Lung (tissue), 11 donors: ENCODE measurements at regions not wholly inside any gene's neighbourhood (a gene's known extent, or its start where the extent isn't known, plus 50 kb on each side); places are given as distances from the start of the nearest gene placed in this dataset.

ENCODE experiments used
- ATAC-seq: fragments of 200-7000 bp; cut with Tn5 transposase; one replicate; pipeline ENCODE4 v1.9.1; 2020; ENCODE audit warnings: moderate number of reproducible peaks; ENCODE audit not compliant: insufficient read depth, low FRiP score
- DNase-seq, 3 donors: peaks; one replicate each; pipeline ENCODE4 v3.0.0-alpha.2; 2013 to 2017
- H3K27ac ChIP-seq, 2 donors: one replicate each; pipeline ENCODE4 v1.5.1; 2013; ENCODE audit warnings: mild to moderate bottlenecking in 2 of 2, moderate library complexity in 2 of 2, control low read depth in 1 of 2, inconsistent platforms in 1 of 2, low read depth in 1 of 2, low read length in 1 of 2
- H3K27me3 ChIP-seq, 3 donors: one replicate each; pipeline ENCODE4 v1.5.1; 2013; ENCODE audit warnings: low read length in 2 of 3; ENCODE audit not compliant: control insufficient read depth in 3 of 3, insufficient read depth in 3 of 3
- H3K36me3 ChIP-seq, 4 donors: one replicate each; pipeline ENCODE4 v1.5.1; 2013; ENCODE audit warnings: low read length in 4 of 4, mild to moderate bottlenecking in 1 of 4, moderate library complexity in 1 of 4; ENCODE audit not compliant: control insufficient read depth in 4 of 4, insufficient read depth in 4 of 4
- H3K4me1 ChIP-seq, 5 donors: one replicate each; pipeline ENCODE4 v1.5.1; 2013; ENCODE audit warnings: low read length in 5 of 5, mild to moderate bottlenecking in 2 of 5, moderate library complexity in 1 of 5; ENCODE audit not compliant: control insufficient read depth in 5 of 5, insufficient read depth in 5 of 5
- H3K4me3 ChIP-seq: one replicate; pipeline ENCODE4 v1.5.1; 2013; ENCODE audit warnings: mild to moderate bottlenecking, control low read depth, moderate library complexity
- H3K9ac ChIP-seq, 2 donors: one replicate each; pipeline ENCODE4 v1.5.1; 2013; ENCODE audit warnings: low read length in 2 of 2, control low read depth in 1 of 2; ENCODE audit not compliant: insufficient read depth in 1 of 2
- H3K9me3 ChIP-seq, 4 donors: one replicate each; pipeline ENCODE4 v1.5.1; 2013; ENCODE audit warnings: low read length in 3 of 4, mild to moderate bottlenecking in 1 of 4, moderate library complexity in 1 of 4; ENCODE audit not compliant: control insufficient read depth in 4 of 4, insufficient read depth in 3 of 4
- CTCF ChIP-seq: IDR thresholded peaks from 2 replicates; pipeline ENCODE4 v1.5.1; 2012; ENCODE audit warnings: mild to moderate bottlenecking; ENCODE audit errors: control extremely low read depth, extremely low read depth
- WGBS, 2 donors: extraction: QIAGEN DNeasy Blood & Tissue Kit; methylation state at CpG; one replicate each; pipeline ENCODE4 v1.1.7; 2013; 5-methylcytosine and 5-hydroxymethylcytosine counted together
- donor health status: control.
- donor health status: control.
- donor health status: Bipolar disorder and iron deficiency.
- donor health status: healthy.
- donor health status: DM: yes; HTN: yes; CAD: no.

DNA sequence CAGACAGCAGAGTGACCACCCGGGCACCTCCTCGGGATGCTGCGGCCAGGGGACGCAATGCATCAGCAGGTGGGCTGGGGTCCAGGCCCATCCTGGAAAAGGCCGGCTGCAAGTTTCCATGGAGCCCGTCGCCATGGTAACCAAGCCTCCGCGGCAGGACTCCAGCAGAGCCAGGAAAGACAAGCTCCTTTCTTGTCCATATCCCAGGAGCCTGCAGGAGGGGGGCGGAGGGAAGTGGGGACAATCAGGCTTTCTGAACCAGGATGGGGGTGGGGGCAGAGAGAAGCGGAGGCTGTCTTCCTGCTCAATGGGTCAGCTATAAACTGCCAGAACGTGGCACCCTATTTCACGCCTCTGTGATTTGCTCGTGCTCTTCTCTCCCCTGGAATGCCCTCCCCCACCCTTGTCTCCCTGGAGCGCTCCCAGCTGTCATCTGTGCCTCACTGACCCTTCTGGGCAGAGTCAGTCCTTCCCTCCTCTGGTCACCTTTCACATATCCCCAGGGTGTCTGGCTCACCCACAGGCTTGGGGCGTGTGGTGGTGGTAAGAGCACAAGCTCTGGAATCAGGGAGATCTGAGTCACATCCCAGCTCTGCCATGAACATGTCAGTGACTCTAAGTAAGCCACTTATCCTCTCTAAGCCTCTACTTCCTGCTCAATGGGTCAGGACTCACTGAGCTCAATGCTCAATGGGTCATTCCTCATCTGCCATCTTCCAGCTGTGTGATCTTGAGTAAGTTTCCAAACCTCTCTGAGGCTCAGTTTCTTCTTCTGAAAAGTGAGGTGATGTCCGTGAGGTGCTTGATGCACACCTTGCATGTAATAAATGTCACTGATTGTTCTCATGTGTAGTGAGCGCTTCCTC, 58.9 kb upstream of the LAPTM5 start:
- H3K36me3 ChIP-seq, result no peaks in the 10 kb centered on the region
- peaks cover 0 to 19% (median 4%) of the 10 kb centered on the region in 3 donors for H3K27me3 ChIP-seq
- no peak for TF ChIP-seq CTCF
- ATAC-seq (peak; percentile 30), DNase-seq (peak; percentile 79 to 84 (median 80))
- peaks cover 0 to 15% (median 3%) of the 10 kb centered on the region in 5 donors for H3K4me1 ChIP-seq
- no peak overlapping the region for H3K4me3 ChIP-seq
- H3K9ac ChIP-seq, result no peak overlapping the region
- 25 to 29% methylated on average over 16 to 18 of the region's 18 CpGs for WGBS, 2 donors
- no peaks in the 10 kb centered on the region for H3K9me3 ChIP-seq
- no peak overlapping the region for H3K27ac ChIP-seq

GRCh38 chr1:30815556-30815955, 58.0 kb upstream of the LAPTM5 start:
- Histone ChIP-seq H3K9ac (no peak overlapping the region), H3K4me3 (no peak overlapping the region), H3K4me1 (peaks cover 0 to 16% (median 3%) of the 10 kb centered on the region in 5 donors), H3K36me3 (no peaks in the 10 kb centered on the region), H3K27me3 (peaks cover 0 to 19% (median 4%) of the 10 kb centered on the region in 3 donors), H3K9me3 (no peaks in the 10 kb centered on the region), H3K27ac (no peak overlapping the region)
- TF ChIP-seq CTCF, result no peak
- DNase-seq (no peak), ATAC-seq (no peak)
- WGBS, 2 donors, result 91 to 94% methylated on average over 8 of the region's 8 CpGs

GRCh38 chr1:30814292-30814691, 56.7 kb upstream of the LAPTM5 start:
- no peak overlapping the region for H3K9ac ChIP-seq
- no peaks in the 10 kb centered on the region for H3K36me3 ChIP-seq
- peaks cover 0 to 29% (median 10%) of the 10 kb centered on the region in 5 donors for H3K4me1 ChIP-seq
- no peak overlapping the region for H3K27ac ChIP-seq
- DNase-seq, result no peak
- no peak for ATAC-seq
- no peak for TF ChIP-seq CTCF
- no peaks in the 10 kb centered on the region for H3K9me3 ChIP-seq
- H3K4me3 ChIP-seq, result no peak overlapping the region
- H3K27me3 ChIP-seq, result peaks cover 0 to 19% (median 4%) of the 10 kb centered on the region in 3 donors
